GM12878 (cell line): ENCODE measurements at regions not wholly inside any gene's neighbourhood (a gene's known extent, or its start where the extent isn't known, plus 50 kb on each side); places are given as distances from the start of the nearest gene placed in this dataset.

ENCODE experiments used
- ATAC-seq: fragments of 200-7000 bp; cut with Tn5 transposase; 3 replicates; pipeline ENCODE4 v1.9.1; 2020; ENCODE audit warnings: mild to moderate bottlenecking, moderate library complexity
- BruUV-seq: library from RNA; stranded (reverse); fragments of 400-500 nt; replicated peaks from 2 replicates; lab custom pipeline; 2021; lab: Mats Ljungman, UMichigan
- CTCF ChIA-PET: fragments of 300-600 bp; sonication (Branson Sonifier 250); formaldehyde crosslinking; extraction: SDS; loops from one replicate; lab custom pipeline; 2021; ENCODE audit warnings: inconsistent platforms; lab: Yijun Ruan, JAX
- POLR2A ChIA-PET: fragments of 350-600 bp; formaldehyde crosslinking; extraction: SDS; loops from one replicate; lab custom pipeline; 2021; ENCODE audit warnings: inconsistent platforms; lab: Charles Lee
- RAD21 ChIA-PET: fragments of 300-600 bp; sonication (Branson Sonifier 250); formaldehyde crosslinking; loops from one replicate; lab custom pipeline; 2023; ENCODE audit warnings: antibody characterized with exemption; ENCODE audit not compliant: unreplicated experiment; lab: Charles Lee
- SMC1A ChIA-PET: fragments of 300-600 bp; sonication (Branson Sonifier 250); formaldehyde crosslinking; loops from one replicate; lab custom pipeline; 2023; ENCODE audit not compliant: unreplicated experiment, uncharacterized antibody; lab: Charles Lee
- DNase-seq: peaks from one replicate; pipeline ENCODE4 v3.0.0-alpha.2; 2011; ENCODE audit warnings: low read depth, low spot score
- FAIRE-seq: peaks from 3 replicates; lab custom pipeline; 2011; peaks lifted over from hg19 to GRCh38; lab: Jason Lieb, UNC
- H2AFZ ChIP-seq: 2 replicates; pipeline ENCODE4 v1.6.0; 2011; ENCODE audit warnings: low read depth, low read length, control low read depth; ENCODE audit not compliant: control insufficient read depth
- H3K27ac ChIP-seq: 2 replicates; pipeline ENCODE4 v1.5.1; 2011; ENCODE audit warnings: control low read depth; ENCODE audit not compliant: control insufficient read depth, insufficient read depth
- H3K27me3 ChIP-seq, 2 experiments: replicated peaks in 1 of 2; 2 replicates each; pipeline versions ENCODE4 v1.6.0 to v1.6.1; 2011; ENCODE audit warnings: low read length in 1 of 2; ENCODE audit not compliant: control insufficient read depth in 2 of 2, insufficient read depth in 2 of 2
- H3K36me3 ChIP-seq, 2 experiments: 2 replicates each; pipeline ENCODE4 v1.5.1; 2011; ENCODE audit warnings: low read length in 1 of 2; ENCODE audit not compliant: control insufficient read depth in 2 of 2, insufficient read depth in 2 of 2
- H3K4me1 ChIP-seq: 2 replicates; pipeline ENCODE4 v1.6.1; 2011; ENCODE audit warnings: mild to moderate bottlenecking, low read length, moderate library complexity, mixed read lengths; ENCODE audit not compliant: control insufficient read depth, insufficient read depth
- H3K4me2 ChIP-seq: 2 replicates; pipeline ENCODE4 v1.6.0; 2011; ENCODE audit warnings: control low read depth; ENCODE audit not compliant: control insufficient read depth, insufficient read depth
- H3K4me3 ChIP-seq: fragments of 200-600 bp; sonication (generic); 2 replicates; pipeline ENCODE4 v1.5.1; 2016
- H3K79me2 ChIP-seq: 2 replicates; pipeline ENCODE4 v1.6.0; 2011; ENCODE audit warnings: low read length; ENCODE audit not compliant: control insufficient read depth, insufficient read depth
- H3K9ac ChIP-seq: 2 replicates; pipeline ENCODE4 v1.8.0; 2011; ENCODE audit warnings: low read length, control low read depth, mixed read lengths; ENCODE audit not compliant: control insufficient read depth, insufficient read depth
- H3K9me3 ChIP-seq: replicated peaks from 3 replicates; pipeline ENCODE4 v1.5.1; 2011; ENCODE audit warnings: mild to moderate bottlenecking, low read length; ENCODE audit not compliant: control insufficient read depth, insufficient read depth
- H4K20me1 ChIP-seq: 2 replicates; pipeline ENCODE4 v1.6.0; 2011; ENCODE audit not compliant: control insufficient read depth, insufficient read depth
- ASH2L ChIP-seq: fragments of 300-600, 200-600 bp; sonication (generic); IDR thresholded peaks from 2 replicates; pipeline ENCODE4 v1.6.1; 2017; ENCODE audit warnings: low read depth, mild to moderate bottlenecking, borderline replicate concordance
- ESRRA ChIP-seq: IDR thresholded peaks from 2 replicates; pipeline ENCODE4 v1.6.1; 2012; ENCODE audit warnings: mild to moderate bottlenecking, low read length, improper control_type of control experiment
- FOXK2 ChIP-seq: fragments of 450-650 bp; IDR thresholded peaks from 2 replicates; pipeline ENCODE4 v1.6.1; 2017; ENCODE audit warnings: mild to moderate bottlenecking, moderate library complexity
- HCFC1 ChIP-seq: fragments of 150-350 bp; IDR thresholded peaks from 2 replicates; pipeline ENCODE4 v1.6.1; 2014; ENCODE audit warnings: low read length
- SPI1 ChIP-seq: IDR thresholded peaks from 2 replicates; pipeline ENCODE4 v1.6.1; 2011; ENCODE audit warnings: low read depth, mild to moderate bottlenecking, low read length, moderate library complexity, borderline replicate concordance; ENCODE audit not compliant: insufficient read depth
- SUPT20H ChIP-seq: IDR thresholded peaks from 2 replicates; pipeline ENCODE4 v1.6.1; 2011; ENCODE audit warnings: low read depth, mild to moderate bottlenecking, low read length, moderate library complexity, borderline replicate concordance; ENCODE audit not compliant: control insufficient read depth
- ZNF622 ChIP-seq: fragments of 450-650 bp; IDR thresholded peaks from 2 replicates; pipeline ENCODE4 v1.6.1; 2017; ENCODE audit warnings: mild to moderate bottlenecking, inconsistent platforms
- WGBS: methylation state at CpG from one replicate; pipeline ENCODE4 v1.1.6; 2016; ENCODE audit warnings: low lambda C conversion rate; ENCODE audit not compliant: insufficient replicate concordance, insufficient coverage; ENCODE audit errors: missing lambda C conversion rate; 5-methylcytosine and 5-hydroxymethylcytosine counted together
- in situ Hi-C: fragments of 300-500 bp; cut with MboI; formaldehyde crosslinking; loops from 9 replicates; pipeline ENCODE4 v1.14.3; 2018; ENCODE audit warnings: mixed read lengths
- intact Hi-C: fragments of 100-400 bp; cut with micrococcal nuclease; formaldehyde crosslinking; loops from one replicate; pipeline ENCODE4 v1.14.2; 2022; ENCODE audit not compliant: unreplicated experiment
- TF ChIP-seq, protein P1 (sequence below): fragments of 450-650 bp; IDR thresholded peaks from 2 replicates; pipeline ENCODE4 v1.6.1; 2016; ENCODE audit warnings: mild to moderate bottlenecking
- TF ChIP-seq, protein P2 (sequence below): fragments of 450-650 bp; formaldehyde crosslinking; IDR thresholded peaks from 2 replicates; pipeline ENCODE4 v1.4.0; 2022; ENCODE audit warnings: mild to moderate bottlenecking, moderate library complexity
- TF ChIP-seq, protein P3 (sequence below): IDR thresholded peaks from 2 replicates; pipeline ENCODE4 v1.6.1; 2012; ENCODE audit warnings: low read depth, low read length, improper control_type of control experiment

DNA sequence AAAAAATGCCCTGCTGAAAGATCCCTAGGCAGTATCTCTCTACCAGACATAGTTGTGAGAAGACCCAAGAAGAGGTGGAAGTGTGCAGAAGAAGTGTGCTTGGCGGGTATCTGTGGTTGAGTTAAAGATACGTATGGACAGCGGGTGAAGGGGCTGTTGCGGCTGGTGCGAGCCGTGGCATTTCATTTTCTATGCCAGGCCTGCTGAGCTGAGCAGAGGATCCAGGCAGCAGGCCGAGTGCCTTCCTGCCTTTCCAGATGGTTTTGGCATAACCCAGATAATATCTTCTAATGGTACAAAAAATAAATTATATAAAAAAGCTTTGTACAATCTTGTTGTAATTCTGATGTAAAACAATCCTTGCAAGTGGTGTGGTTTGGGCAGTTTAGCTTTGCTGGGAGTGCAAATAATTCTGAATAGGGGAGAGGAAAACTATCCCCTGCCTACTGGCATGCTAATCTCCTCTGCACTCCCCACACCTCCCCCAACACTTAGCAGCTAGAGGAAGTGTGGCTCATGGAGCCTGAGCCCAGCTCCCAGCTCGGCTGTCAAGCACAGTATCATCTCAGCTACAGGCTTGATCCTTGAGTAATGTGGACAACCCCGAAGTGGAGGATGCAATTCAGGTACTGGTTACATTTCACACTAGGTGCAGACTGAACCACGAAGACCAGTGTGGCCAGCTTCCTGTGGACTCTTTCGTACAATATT is 168.9 kb downstream of the VRK1 start:
- H3K79me2 ChIP-seq: no peaks in the 10 kb centered on the region
- WGBS: 58% methylated on average over 11 of the region's 11 CpGs
- no peaks in the 10 kb centered on the region for H4K20me1 ChIP-seq
- POLR2A ChIA-PET: no interaction called here
- no peak overlapping the region for H3K9ac ChIP-seq
- FAIRE-seq (no peak), ATAC-seq (no peak), DNase-seq (no peak)
- H3K36me3 ChIP-seq: no peaks in the 10 kb centered on the region
- in situ Hi-C loops: no loop called here
- BruUV-seq: no TSS peak
- H3K27me3 ChIP-seq: no peaks in the 10 kb centered on the region
- RAD21 ChIA-PET: no interaction called here
- SMC1A ChIA-PET: no interaction called here
- CTCF ChIA-PET: no interaction called here
- TF ChIP-seq, protein P1, sequence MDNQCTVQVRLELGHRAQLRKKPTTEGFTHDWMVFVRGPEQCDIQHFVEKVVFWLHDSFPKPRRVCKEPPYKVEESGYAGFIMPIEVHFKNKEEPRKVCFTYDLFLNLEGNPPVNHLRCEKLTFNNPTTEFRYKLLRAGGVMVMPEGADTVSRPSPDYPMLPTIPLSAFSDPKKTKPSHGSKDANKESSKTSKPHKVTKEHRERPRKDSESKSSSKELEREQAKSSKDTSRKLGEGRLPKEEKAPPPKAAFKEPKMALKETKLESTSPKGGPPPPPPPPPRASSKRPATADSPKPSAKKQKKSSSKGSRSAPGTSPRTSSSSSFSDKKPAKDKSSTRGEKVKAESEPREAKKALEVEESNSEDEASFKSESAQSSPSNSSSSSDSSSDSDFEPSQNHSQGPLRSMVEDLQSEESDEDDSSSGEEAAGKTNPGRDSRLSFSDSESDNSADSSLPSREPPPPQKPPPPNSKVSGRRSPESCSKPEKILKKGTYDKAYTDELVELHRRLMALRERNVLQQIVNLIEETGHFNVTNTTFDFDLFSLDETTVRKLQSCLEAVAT: no peak
- TF ChIP-seq ESRRA: no peak
- no peaks in the 10 kb centered on the region for H3K4me1 ChIP-seq
- no peak overlapping the region for H3K27ac ChIP-seq
- H3K9me3 ChIP-seq: no peaks in the 10 kb centered on the region
- intact Hi-C loops: no loop called here
- H3K4me2 ChIP-seq: no peak overlapping the region
- no peak overlapping the region for H2AFZ ChIP-seq
- H3K4me3 ChIP-seq: no peak overlapping the region

- intact Hi-C loops: no loop called here
- H3K79me2 ChIP-seq: no peaks in the 10 kb centered on the region
- BruUV-seq: no TSS peak
- H3K4me2 ChIP-seq: no peak overlapping the region
- ATAC-seq: no peak
- POLR2A ChIA-PET: no interaction called here
- H3K9me3 ChIP-seq: no peaks in the 10 kb centered on the region; the same call in 2 of the 3 replicates
- no peak overlapping the region for H3K27ac ChIP-seq
- RAD21 ChIA-PET: no interaction called here
- no peak for FAIRE-seq
- SMC1A ChIA-PET: interaction anchor here (1.2 kb wide), 1 partner anchor 12 kb away, joined by 3 read pairs; no protein-coding TSS in a partner anchor
- no peak overlapping the region for H3K9ac ChIP-seq
- 86% methylated on average over 1 of the region's 1 CpG for WGBS
- CTCF ChIA-PET: no interaction called here
- no peak overlapping the region for H3K4me3 ChIP-seq
- no peaks in the 10 kb centered on the region for H4K20me1 ChIP-seq
- no peaks in the 10 kb centered on the region for H3K27me3 ChIP-seq
- in situ Hi-C loops: no loop called here
- no peaks in the 10 kb centered on the region for H3K36me3 ChIP-seq
- H2AFZ ChIP-seq: no peak overlapping the region
- DNase-seq: no peak
- no peaks in the 10 kb centered on the region for H3K4me1 ChIP-seq
- TF ChIP-seq, protein P2, sequence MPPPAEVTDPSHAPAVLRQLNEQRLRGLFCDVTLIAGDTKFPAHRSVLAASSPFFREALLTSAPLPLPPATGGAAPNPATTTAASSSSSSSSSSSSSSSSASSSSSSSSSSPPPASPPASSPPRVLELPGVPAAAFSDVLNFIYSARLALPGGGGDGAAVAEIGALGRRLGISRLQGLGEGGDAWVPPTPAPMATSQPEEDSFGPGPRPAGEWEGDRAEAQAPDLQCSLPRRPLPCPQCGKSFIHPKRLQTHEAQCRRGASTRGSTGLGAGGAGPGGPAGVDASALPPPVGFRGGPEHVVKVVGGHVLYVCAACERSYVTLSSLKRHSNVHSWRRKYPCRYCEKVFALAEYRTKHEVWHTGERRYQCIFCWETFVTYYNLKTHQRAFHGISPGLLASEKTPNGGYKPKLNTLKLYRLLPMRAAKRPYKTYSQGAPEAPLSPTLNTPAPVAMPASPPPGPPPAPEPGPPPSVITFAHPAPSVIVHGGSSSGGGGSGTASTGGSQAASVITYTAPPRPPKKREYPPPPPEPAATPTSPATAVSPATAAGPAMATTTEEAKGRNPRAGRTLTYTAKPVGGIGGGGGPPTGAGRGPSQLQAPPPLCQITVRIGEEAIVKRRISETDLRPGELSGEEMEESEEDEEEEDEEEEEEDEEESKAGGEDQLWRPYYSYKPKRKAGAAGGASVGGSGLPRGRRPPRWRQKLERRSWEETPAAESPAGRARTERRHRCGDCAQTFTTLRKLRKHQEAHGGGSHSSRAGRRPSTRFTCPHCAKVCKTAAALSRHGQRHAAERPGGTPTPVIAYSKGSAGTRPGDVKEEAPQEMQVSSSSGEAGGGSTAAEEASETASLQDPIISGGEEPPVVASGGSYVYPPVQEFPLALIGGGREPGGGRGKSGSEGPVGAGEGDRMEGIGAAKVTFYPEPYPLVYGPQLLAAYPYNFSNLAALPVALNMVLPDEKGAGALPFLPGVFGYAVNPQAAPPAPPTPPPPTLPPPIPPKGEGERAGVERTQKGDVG (CRISPR knock-in tag): no peak
- no peak for TF ChIP-seq HCFC1
- no peak for TF ChIP-seq SUPT20H
- no peak for TF ChIP-seq FOXK2
- no peak for TF ChIP-seq SPI1
- TF ChIP-seq ASH2L: no peak
- TF ChIP-seq, protein P3, sequence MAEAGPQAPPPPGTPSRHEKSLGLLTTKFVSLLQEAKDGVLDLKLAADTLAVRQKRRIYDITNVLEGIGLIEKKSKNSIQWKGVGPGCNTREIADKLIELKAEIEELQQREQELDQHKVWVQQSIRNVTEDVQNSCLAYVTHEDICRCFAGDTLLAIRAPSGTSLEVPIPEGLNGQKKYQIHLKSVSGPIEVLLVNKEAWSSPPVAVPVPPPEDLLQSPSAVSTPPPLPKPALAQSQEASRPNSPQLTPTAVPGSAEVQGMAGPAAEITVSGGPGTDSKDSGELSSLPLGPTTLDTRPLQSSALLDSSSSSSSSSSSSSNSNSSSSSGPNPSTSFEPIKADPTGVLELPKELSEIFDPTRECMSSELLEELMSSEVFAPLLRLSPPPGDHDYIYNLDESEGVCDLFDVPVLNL: no peak
- TF ChIP-seq ZNF622: no peak
Observed at GRCh38 chr14:96975116-96975515, 177.9 kb downstream of the VRK1 start.
